ENCODE measurements at regions not wholly inside any gene's neighbourhood (a gene's known extent, or its start where the extent isn't known, plus 50 kb on each side); places are given as distances from the start of the nearest gene placed in this dataset.
"Not testable (repeated sequence)": the region's sequence is repeated elsewhere in the genome, so short reads cannot be mapped to it uniquely, and the experiment has no call there.

- no peak for DNase-seq
Measured at GRCh38 chr4:14335872-14336271, 666.4 kb upstream of the CPEB2 start.

- DNase-seq, result no peak
Measured at GRCh38 chr4:14336656-14337055, 665.6 kb upstream of the CPEB2 start.

- no peak for DNase-seq
Measured at GRCh38 chr4:14337892-14338584, 664.2 kb upstream of the CPEB2 start.

- no peak for DNase-seq
Measured at GRCh38 chr4:14338585-14339265, 663.6 kb upstream of the CPEB2 start.

- no peak for DNase-seq
Measured at GRCh38 chr4:14339715-14340114, 662.6 kb upstream of the CPEB2 start.

GRCh38 chr4:14340321-14340720, 662.0 kb upstream of the CPEB2 start:
- no peak for DNase-seq

- DNase-seq, result no peak
Measured at GRCh38 chr4:14343961-14344360, 658.3 kb upstream of the CPEB2 start.

GRCh38 chr4:14345356-14345775, 656.9 kb upstream of the CPEB2 start:
- no peak for DNase-seq

GRCh38 chr4:14347526-14347925, 654.8 kb upstream of the CPEB2 start:
- DNase-seq, result no peak

- no peak for DNase-seq
Measured at GRCh38 chr4:14348506-14348905, 653.8 kb upstream of the CPEB2 start.

GRCh38 chr4:14358544-14359160, 643.6 kb upstream of the CPEB2 start:
- not testable (repeated sequence) for DNase-seq

GRCh38 chr4:14359991-14360390, 642.3 kb upstream of the CPEB2 start:
- DNase-seq, result no peak

- DNase-seq, result no peak
Measured at GRCh38 chr4:14361084-14361483, 641.2 kb upstream of the CPEB2 start.

- no peak for DNase-seq
Measured at GRCh38 chr4:14362385-14362784, 639.9 kb upstream of the CPEB2 start.

- DNase-seq, result no peak
Measured at GRCh38 chr4:14364953-14365536, 637.2 kb upstream of the CPEB2 start.

- no peak for DNase-seq
Measured at GRCh38 chr4:14368391-14368790, 633.9 kb upstream of the CPEB2 start.

GRCh38 chr4:14371131-14371530, 631.1 kb upstream of the CPEB2 start:
- no peak for DNase-seq

GRCh38 chr4:14375816-14376215, 626.5 kb upstream of the CPEB2 start:
- DNase-seq, result no peak

GRCh38 chr4:14379183-14379582, 623.1 kb upstream of the CPEB2 start:
- no peak for DNase-seq

- no peak for DNase-seq
Measured at GRCh38 chr4:14383652-14384051, 618.6 kb upstream of the CPEB2 start.

GRCh38 chr4:14384824-14385223, 617.5 kb upstream of the CPEB2 start:
- DNase-seq, result no peak

- DNase-seq, result no peak
Measured at GRCh38 chr4:14386196-14386595, 616.1 kb upstream of the CPEB2 start.

- no peak for DNase-seq
Measured at GRCh38 chr4:14387647-14388046, 614.6 kb upstream of the CPEB2 start.

- no peak for DNase-seq
Measured at GRCh38 chr4:14392378-14392777, 609.9 kb upstream of the CPEB2 start.
